Smooth muscle cell (in vitro differentiated cells): ENCODE measurements at regions not wholly inside any gene's neighbourhood (a gene's known extent, or its start where the extent isn't known, plus 50 kb on each side); places are given as distances from the start of the nearest gene placed in this dataset.

Source experiments
- DNase-seq: peaks from one replicate; lab custom pipeline; 2025; ENCODE audit not compliant: unreplicated experiment; lab: John Stamatoyannopoulos, UW
- H2AFZ ChIP-seq: fragments of 200-600 bp; sonication (generic); 2 replicates; pipeline ENCODE4 v1.6.0; 2016; ENCODE audit warnings: antibody characterized with exemption, low read depth, mild to moderate bottlenecking
- H3F3A ChIP-seq: fragments of 200-600 bp; sonication (generic); 2 replicates; pipeline ENCODE4 v1.6.0; 2017; ENCODE audit warnings: antibody characterized with exemption, low read depth
- H3K27ac ChIP-seq: fragments of 200-600 bp; sonication (generic); 2 replicates; pipeline ENCODE4 v1.5.1; 2016; ENCODE audit warnings: low read depth, mild to moderate bottlenecking
- H3K27me3 ChIP-seq: fragments of 200-600 bp; sonication (generic); 2 replicates; pipeline ENCODE4 v1.6.1; 2016; ENCODE audit warnings: low read depth, mild to moderate bottlenecking
- H3K36me3 ChIP-seq: fragments of 200-600 bp; sonication (generic); 2 replicates; pipeline ENCODE4 v1.5.1; 2016; ENCODE audit warnings: low read depth
- H3K4me1 ChIP-seq: fragments of 200-600 bp; sonication (generic); 2 replicates; pipeline ENCODE4 v1.5.1; 2016; ENCODE audit warnings: low read depth
- H3K4me2 ChIP-seq: fragments of 200-600 bp; sonication (generic); 2 replicates; pipeline ENCODE4 v1.6.0; 2016; ENCODE audit warnings: mild to moderate bottlenecking
- H3K4me3 ChIP-seq: fragments of 200-600 bp; sonication (generic); 2 replicates; pipeline ENCODE4 v1.5.1; 2016; ENCODE audit warnings: mild to moderate bottlenecking
- H3K79me2 ChIP-seq: fragments of 200-600 bp; sonication (generic); 2 replicates; pipeline ENCODE4 v1.6.0; 2016; ENCODE audit warnings: low read depth, mild to moderate bottlenecking
- H3K9ac ChIP-seq: fragments of 200-600 bp; sonication (generic); 2 replicates; pipeline ENCODE4 v1.6.0; 2016; ENCODE audit warnings: low read depth
- H3K9me3 ChIP-seq: fragments of 200-600 bp; sonication (generic); replicated peaks from 2 replicates; pipeline ENCODE4 v1.5.1; 2016; ENCODE audit warnings: low read depth
- H4K20me1 ChIP-seq: fragments of 200-600 bp; sonication (generic); 2 replicates; pipeline ENCODE4 v1.6.0; 2016; ENCODE audit warnings: low read depth
- CTCF ChIP-seq: fragments of 200-600 bp; sonication (generic); IDR thresholded peaks from 2 replicates; pipeline ENCODE4 v1.5.1; 2017; ENCODE audit warnings: borderline replicate concordance, mild to moderate bottlenecking, antibody characterized with exemption; ENCODE audit not compliant: insufficient read depth, poor library complexity, severe bottlenecking
- WGBS: methylation state at CpG from one replicate; pipeline ENCODE4 v1.1.7; 2016; ENCODE audit warnings: low lambda C conversion rate; 5-methylcytosine and 5-hydroxymethylcytosine counted together

GRCh38 chr20:23254034-23254433 is 96.6 kb upstream of the NXT1 start:
- Histone ChIP-seq H3K79me2 (no peaks in the 10 kb centered on the region), H3K4me2 (no peak overlapping the region), H3K9me3 (no peaks in the 10 kb centered on the region), H3K9ac (no peak overlapping the region), H2AFZ (no peak overlapping the region), H3K36me3 (no peaks in the 10 kb centered on the region), H4K20me1 (no peaks in the 10 kb centered on the region), H3F3A (no peaks in the 10 kb centered on the region), H3K27ac (no peak overlapping the region), H3K27me3 (no peaks in the 10 kb centered on the region), H3K4me3 (no peak overlapping the region), H3K4me1 (peaks cover 10% of the 10 kb centered on the region)
- DNase-seq: no peak
- 86% methylated on average over 5 of the region's 5 CpGs for WGBS
- TF ChIP-seq CTCF: no peak

GRCh38 chr20:23253524-23253923 is 97.1 kb upstream of the NXT1 start:
- H3K79me2 ChIP-seq: no peaks in the 10 kb centered on the region
- H4K20me1 ChIP-seq: no peaks in the 10 kb centered on the region
- 95% methylated on average over 3 of the region's 3 CpGs for WGBS
- H3K9me3 ChIP-seq: no peaks in the 10 kb centered on the region
- no peaks in the 10 kb centered on the region for H3F3A ChIP-seq
- no peaks in the 10 kb centered on the region for H3K36me3 ChIP-seq
- no peak overlapping the region for H3K9ac ChIP-seq
- no peak for DNase-seq
- no peak overlapping the region for H2AFZ ChIP-seq
- H3K4me1 ChIP-seq: peaks cover 10% of the 10 kb centered on the region
- no peak for TF ChIP-seq CTCF
- H3K27me3 ChIP-seq: no peaks in the 10 kb centered on the region
- no peak overlapping the region for H3K4me2 ChIP-seq
- H3K4me3 ChIP-seq: no peak overlapping the region
- H3K27ac ChIP-seq: no peak overlapping the region

GRCh38 chr20:23251779-23252178 is 98.8 kb upstream of the NXT1 start:
- Histone ChIP-seq H3K4me2 (no peak overlapping the region), H3K4me3 (no peak overlapping the region)

More at GRCh38 chr20:23251779-23252178, 98.8 kb upstream of the NXT1 start:
- H3K9me3 ChIP-seq: no peaks in the 10 kb centered on the region
- TF ChIP-seq CTCF: no peak
- no peak overlapping the region for H2AFZ ChIP-seq
- no peaks in the 10 kb centered on the region for H3K79me2 ChIP-seq
- H3F3A ChIP-seq: no peaks in the 10 kb centered on the region
- H3K27me3 ChIP-seq: no peaks in the 10 kb centered on the region
- peaks cover 4% of the 10 kb centered on the region for H3K4me1 ChIP-seq
- H3K9ac ChIP-seq: no peak overlapping the region
- H3K36me3 ChIP-seq: no peaks in the 10 kb centered on the region
- no peak overlapping the region for H3K27ac ChIP-seq
- H4K20me1 ChIP-seq: no peaks in the 10 kb centered on the region
- no peak for DNase-seq
- 94% methylated on average over 6 of the region's 6 CpGs for WGBS
